Heart left ventricle (tissue), 13 donors: ENCODE measurements at regions not wholly inside any gene's neighbourhood (a gene's known extent, or its start where the extent isn't known, plus 50 kb on each side); places are given as distances from the start of the nearest gene placed in this dataset.

Experiments
- POLR2A ChIP-seq, 2 donors: fragments of 450-650 bp; IDR thresholded peaks; one replicate each; pipeline ENCODE4 v1.6.1; 2017; ENCODE audit warnings: antibody characterized with exemption in 2 of 2, mild to moderate bottlenecking in 2 of 2, moderate library complexity in 2 of 2
- TF ChIP-seq, protein P1 (sequence below), 12 donors: fragments of 200-600 bp; sonication (generic) in 4 of 12; IDR thresholded peaks; one replicate each; pipeline versions ENCODE4 v1.5.0 to v1.8.0; 2018 to 2022; ENCODE audit warnings: antibody characterized with exemption in 12 of 12, mild to moderate bottlenecking in 5 of 12
- donor health status: ischemic (EF 13 %, LVEDD 7.1; RV severe dilation, severe dysfunction).
- donor health status: DM: no; HTN: yes; CAD: no.
- donor health status: DM: no; HTN: no; CAD: no.
- donor health status: ischemic (EF 25% LVEDD 6.9; RV normal size, moderate dysfunction).
- donor health status: ischemic (EF 25% LVEDD 5.7; RV mildly dilated, moderate dysfunction).
- donor health status: ischemic (EF 35%, LVEDD 5.7; RV mildly dilated, moderate dysfunction).
- donor health status: nonischemic (EF 11% LVEDD 7.7; RV severe dilation, severe dysfunction).
- donor health status: DM: yes; HTN: yes; CAD: no.
- donor health status: PGD.
- donor health status: ischemic (EF 29% LVEDD 5.4; RV normal size, mild dysfunction).
- donor health status: nonischemic (EF 23%, LVEDD 6.1; RV moderate dilation, normal function).

- TF ChIP-seq, protein P1, sequence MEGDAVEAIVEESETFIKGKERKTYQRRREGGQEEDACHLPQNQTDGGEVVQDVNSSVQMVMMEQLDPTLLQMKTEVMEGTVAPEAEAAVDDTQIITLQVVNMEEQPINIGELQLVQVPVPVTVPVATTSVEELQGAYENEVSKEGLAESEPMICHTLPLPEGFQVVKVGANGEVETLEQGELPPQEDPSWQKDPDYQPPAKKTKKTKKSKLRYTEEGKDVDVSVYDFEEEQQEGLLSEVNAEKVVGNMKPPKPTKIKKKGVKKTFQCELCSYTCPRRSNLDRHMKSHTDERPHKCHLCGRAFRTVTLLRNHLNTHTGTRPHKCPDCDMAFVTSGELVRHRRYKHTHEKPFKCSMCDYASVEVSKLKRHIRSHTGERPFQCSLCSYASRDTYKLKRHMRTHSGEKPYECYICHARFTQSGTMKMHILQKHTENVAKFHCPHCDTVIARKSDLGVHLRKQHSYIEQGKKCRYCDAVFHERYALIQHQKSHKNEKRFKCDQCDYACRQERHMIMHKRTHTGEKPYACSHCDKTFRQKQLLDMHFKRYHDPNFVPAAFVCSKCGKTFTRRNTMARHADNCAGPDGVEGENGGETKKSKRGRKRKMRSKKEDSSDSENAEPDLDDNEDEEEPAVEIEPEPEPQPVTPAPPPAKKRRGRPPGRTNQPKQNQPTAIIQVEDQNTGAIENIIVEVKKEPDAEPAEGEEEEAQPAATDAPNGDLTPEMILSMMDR (IDR thresholded peaks at IDR 0.05) = no peak
- no peak for TF ChIP-seq POLR2A (IDR thresholded peaks at IDR 0.05)
Observed at GRCh38 chr1:59122527-59122926, 174.4 kb upstream of the FGGY start.
